Bronchial epithelial cell (primary cell): ENCODE measurements at regions not wholly inside any gene's neighbourhood (a gene's known extent, or its start where the extent isn't known, plus 50 kb on each side); places are given as distances from the start of the nearest gene placed in this dataset.
A peak's percentile ranks its signal among the peaks of the same experiment; 100 is the strongest.

ENCODE experiments used
- DNase-seq: peaks from one replicate; pipeline ENCODE4 v3.0.0-alpha.2; 2010; ENCODE audit warnings: low read depth
- FAIRE-seq: peaks from 2 replicates; lab custom pipeline; 2011; peaks lifted over from hg19 to GRCh38; lab: Jason Lieb, UNC
- H3K27me3 ChIP-seq: 2 replicates; pipeline ENCODE4 v1.5.1; 2011; ENCODE audit warnings: low read length; ENCODE audit not compliant: control insufficient read depth, insufficient read depth
- H3K36me3 ChIP-seq: 2 replicates; pipeline ENCODE4 v1.5.1; 2011; ENCODE audit warnings: low read length; ENCODE audit not compliant: control insufficient read depth, insufficient read depth
- H3K4me3 ChIP-seq: 2 replicates; pipeline ENCODE4 v1.5.1; 2011; ENCODE audit warnings: mild to moderate bottlenecking, low read depth, low read length, control low read depth
- CTCF ChIP-seq: IDR thresholded peaks from 2 replicates; pipeline ENCODE4 v1.5.1; 2011; ENCODE audit warnings: mild to moderate bottlenecking, moderate library complexity, low read length, control low read depth, inconsistent platforms; ENCODE audit not compliant: insufficient read depth, severe bottlenecking

GRCh38 chr3:17982211-17982880 lies 239.9 kb upstream of the TBC1D5 start:
- H3K27me3 ChIP-seq = no peaks in the 10 kb centered on the region
- H3K36me3 ChIP-seq = no peaks in the 10 kb centered on the region
- FAIRE-seq = no peak
- DNase-seq = peak; percentile 22
- H3K4me3 ChIP-seq = no peak overlapping the region
- no peak for TF ChIP-seq CTCF

GRCh38 chr3:17980863-17981262 lies 238.4 kb upstream of the TBC1D5 start:
- Histone ChIP-seq H3K4me3 (no peak overlapping the region), H3K36me3 (no peaks in the 10 kb centered on the region), H3K27me3 (no peaks in the 10 kb centered on the region)
- DNase-seq (no peak), FAIRE-seq (no peak)
- TF ChIP-seq CTCF = no peak

GRCh38 chr3:17979911-17980310 lies 237.5 kb upstream of the TBC1D5 start:
- Histone ChIP-seq H3K27me3 (no peaks in the 10 kb centered on the region), H3K4me3 (no peak overlapping the region), H3K36me3 (no peaks in the 10 kb centered on the region)
- TF ChIP-seq CTCF = no peak
- DNase-seq (no peak), FAIRE-seq (no peak)

- no peak for TF ChIP-seq CTCF
- no peaks in the 10 kb centered on the region for H3K27me3 ChIP-seq
- FAIRE-seq = no peak
- H3K4me3 ChIP-seq = no peak overlapping the region
- H3K36me3 ChIP-seq = no peaks in the 10 kb centered on the region
- no peak for DNase-seq
Measured at GRCh38 chr3:17979252-17979651, 236.8 kb upstream of the TBC1D5 start.

- H3K36me3 ChIP-seq = no peaks in the 10 kb centered on the region
- H3K4me3 ChIP-seq = no peak overlapping the region
- FAIRE-seq (no peak), DNase-seq (no peak)
- no peak for TF ChIP-seq CTCF
- no peaks in the 10 kb centered on the region for H3K27me3 ChIP-seq
Measured at GRCh38 chr3:17974206-17974841, 231.9 kb upstream of the TBC1D5 start.
